ENCODE measurements at regions not wholly inside any gene's neighbourhood (a gene's known extent, or its start where the extent isn't known, plus 50 kb on each side); places are given as distances from the start of the nearest gene placed in this dataset.

DNA sequence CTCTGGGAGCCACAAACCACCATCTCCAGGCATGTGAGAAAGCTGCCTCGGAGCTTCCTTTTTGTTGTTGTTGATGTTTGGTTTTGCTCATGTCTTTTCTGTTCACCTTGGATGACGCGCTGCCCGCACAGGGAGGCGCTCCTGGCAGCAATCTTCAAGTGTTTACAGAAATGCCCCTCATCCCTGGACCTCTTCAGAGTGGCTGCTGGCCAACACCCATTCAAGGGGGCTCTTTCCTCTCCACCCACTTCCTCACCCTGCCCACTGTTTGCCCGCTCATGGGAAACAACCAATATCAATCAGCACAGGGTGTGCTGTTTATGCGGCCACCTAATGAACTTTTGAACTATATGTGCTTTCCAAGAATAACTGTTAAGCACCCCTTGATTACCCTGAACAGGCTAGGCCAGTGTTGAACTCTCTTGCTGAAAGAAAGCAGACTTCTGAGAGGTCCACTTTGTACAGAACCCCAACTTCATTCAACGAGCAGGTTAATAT lies 355.1 kb upstream of the CLNK start:
- no peak for DNase-seq

GRCh38 chr4:11038926-11039325 lies 354.4 kb upstream of the CLNK start:
- no peak for DNase-seq

DNA sequence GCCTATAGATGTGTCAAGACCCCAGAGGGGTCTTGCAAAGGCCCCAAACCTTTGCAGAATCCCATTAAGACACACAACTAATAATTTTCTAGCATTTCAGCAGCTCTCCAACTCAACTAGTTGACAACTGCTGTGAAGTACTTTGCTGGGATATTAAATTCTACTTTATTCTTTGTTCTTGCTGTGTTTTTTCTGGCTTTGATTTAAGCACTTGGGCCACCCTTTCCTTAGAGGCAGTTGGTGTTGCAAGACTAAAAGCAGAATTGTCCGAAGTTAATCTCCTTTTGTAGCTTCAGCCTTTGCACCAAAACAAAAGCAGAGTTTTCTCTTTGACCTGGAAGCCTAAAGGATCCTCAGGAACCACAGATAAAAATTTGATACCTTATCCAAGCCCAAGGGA lies 353.1 kb upstream of the CLNK start:
- DNase-seq: no peak

DNA sequence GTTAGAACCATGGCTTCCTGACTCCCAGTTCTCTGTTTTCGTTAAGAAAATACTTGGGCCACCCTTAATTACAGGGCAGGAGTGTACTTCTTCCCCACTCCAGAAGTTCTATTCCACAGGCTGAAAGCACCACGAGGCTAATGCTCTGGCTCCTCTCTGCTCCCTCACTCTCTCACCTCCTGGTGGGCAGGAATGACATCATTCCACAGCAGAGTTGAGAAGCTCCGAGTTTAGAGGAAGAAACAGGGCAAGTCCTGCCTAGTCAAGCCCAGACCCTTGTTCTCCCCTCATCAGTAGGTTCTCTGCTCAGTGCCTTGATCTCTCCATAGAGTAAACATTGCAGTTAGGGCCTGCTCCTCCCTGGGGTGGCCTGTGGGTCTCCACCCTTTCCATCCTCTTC lies 343.8 kb upstream of the CLNK start:
- DNase-seq: no peak

GRCh38 chr4:11021333-11021732 lies 336.8 kb upstream of the CLNK start:
- no peak for DNase-seq

GRCh38 chr4:11019451-11020240 lies 335.1 kb upstream of the CLNK start:
- DNase-seq: no peak

GRCh38 chr4:11014199-11014598 lies 329.6 kb upstream of the CLNK start:
- DNase-seq: no peak

GRCh38 chr4:11013094-11013664 lies 328.6 kb upstream of the CLNK start:
- no peak for DNase-seq

GRCh38 chr4:11011249-11011648 lies 326.7 kb upstream of the CLNK start:
- no peak for DNase-seq

- no peak for DNase-seq
Measured at GRCh38 chr4:11010624-11011023, 326.1 kb upstream of the CLNK start.

DNA sequence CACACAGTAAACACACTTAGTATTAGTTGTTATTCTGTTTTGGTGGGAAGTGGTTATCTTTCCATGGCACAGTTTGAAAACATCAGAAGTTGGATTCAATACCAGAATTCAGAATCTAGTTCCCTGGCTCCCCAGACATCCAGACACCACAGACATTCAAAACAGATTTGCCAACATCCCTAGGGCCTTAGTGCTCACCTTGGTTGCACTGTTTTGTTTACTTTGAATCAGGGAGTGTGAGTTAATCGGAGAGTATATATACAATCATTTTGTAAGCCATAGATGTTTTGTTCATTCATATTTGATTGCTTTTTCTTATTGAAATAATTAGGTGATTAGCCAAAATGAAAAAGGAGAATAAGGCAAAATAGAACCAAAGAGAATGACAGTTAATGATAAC lies 324.7 kb upstream of the CLNK start:
- DNase-seq: no peak

DNA sequence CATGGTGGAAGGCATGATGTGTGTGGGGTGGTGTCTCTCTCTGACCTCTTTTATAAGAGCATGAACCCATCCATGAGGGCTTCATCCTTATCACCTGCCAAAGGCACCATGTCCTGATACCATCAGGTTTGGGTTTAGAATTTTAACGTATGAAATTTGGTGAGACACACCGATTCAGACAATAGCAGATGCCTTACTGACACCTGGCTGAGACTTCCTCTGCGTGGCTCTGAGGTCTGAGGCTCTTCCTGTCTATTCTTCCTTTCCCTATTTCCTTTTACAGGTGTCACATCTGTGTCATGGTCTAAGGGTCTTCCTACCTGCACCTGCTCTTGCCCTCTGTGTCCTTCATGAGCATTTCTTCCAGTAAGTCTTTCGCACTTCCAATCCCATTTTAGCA lies 320.7 kb upstream of the CLNK start:
- DNase-seq: no peak

DNA sequence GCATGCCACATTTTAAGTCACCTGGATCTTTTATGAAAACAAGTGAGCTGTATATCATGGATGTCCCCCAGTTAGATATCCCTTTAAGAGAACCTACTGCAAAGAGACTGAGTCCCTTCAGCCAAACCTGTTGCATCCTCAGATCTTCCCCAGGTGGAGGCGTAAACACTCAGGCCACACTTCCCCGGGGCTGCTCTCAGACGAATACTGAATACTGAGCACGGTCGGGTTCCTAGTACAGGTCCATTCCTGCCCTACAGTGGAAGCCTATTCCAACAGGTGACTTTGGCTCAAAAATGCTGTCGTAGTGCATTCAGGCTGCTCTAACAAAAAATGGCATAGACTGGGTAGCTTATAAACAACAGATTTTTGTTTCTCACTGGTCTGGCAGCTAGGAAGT lies 320.2 kb upstream of the CLNK start:
- DNase-seq: no peak

DNA sequence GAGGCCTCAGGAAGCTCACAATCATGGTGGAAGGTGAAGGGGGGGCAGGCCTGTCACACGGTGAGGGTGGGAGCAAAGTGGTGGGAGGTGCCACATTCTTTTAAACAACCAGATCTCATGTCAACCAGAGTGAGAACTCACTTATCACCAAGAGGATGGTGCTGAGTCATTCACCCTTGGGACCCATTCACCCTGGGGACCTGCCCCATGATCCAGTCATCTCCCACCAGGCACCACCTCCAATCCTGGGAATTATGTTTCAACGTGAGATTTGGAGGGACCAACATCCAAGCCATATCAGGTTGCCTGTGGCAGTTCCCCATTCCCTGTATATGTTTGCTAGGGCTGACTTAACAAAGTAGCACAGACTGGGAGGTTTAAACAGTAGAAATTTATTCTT lies 318.4 kb upstream of the CLNK start:
- no peak for DNase-seq

GRCh38 chr4:10998846-10999245 lies 314.3 kb upstream of the CLNK start:
- DNase-seq: no peak

DNA sequence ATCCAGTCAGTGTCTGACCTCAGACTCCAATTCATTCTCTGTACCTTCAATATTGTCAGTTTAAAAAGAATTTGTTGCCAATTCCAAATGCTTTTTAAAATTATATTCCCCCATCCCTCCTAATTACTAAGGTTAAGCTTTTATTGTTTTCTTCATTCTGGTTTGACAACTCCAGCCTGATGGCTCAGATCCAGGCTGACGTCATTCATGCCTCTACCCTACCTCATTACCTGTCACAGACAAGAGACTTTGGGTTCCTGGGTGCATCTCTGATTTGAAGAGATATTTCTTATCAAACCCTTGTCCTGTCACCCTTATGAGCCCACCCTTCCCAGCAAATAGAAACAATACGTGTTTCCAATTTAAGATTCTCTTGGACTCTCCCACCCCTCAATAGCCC lies 300.2 kb upstream of the CLNK start:
- DNase-seq: no peak

DNA sequence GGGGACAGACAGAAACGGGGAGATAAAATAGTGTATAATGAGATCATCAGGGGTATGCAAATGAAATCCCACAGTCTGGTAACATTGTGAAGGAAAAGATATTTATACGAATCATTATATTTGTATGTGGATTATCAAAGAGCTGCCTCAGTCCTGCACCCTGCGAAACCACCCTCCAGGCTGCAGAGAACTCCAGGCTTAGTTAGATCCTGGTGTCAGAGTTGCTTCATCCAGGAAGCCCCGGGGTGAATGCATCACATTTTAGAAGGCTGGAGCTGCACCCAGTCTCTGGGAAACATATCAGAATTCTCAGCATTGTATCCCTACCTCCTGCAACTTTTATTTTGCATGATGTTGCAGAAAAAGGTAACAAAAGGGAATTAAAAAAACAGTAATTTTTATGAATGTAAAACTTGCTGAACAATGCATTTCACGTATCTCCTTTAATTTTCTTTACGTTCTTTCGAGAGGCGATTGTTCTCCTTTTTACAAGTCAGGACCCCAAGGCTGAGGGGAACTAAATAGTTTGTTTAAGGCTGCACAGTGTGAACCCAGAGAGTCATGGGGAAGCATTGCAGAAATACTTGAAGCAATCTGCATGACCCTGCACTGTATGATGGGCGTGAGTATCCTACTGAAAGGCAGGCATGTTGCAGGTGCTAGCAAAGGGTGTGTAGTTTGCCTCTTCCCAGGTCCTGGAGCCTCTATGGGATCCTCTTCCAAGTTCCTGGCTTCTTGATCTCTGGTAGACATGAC lies 299.5 kb upstream of the CLNK start:
- no peak for DNase-seq

GRCh38 chr4:10983268-10983667 lies 298.7 kb upstream of the CLNK start:
- no peak for DNase-seq

GRCh38 chr4:10982305-10982704 lies 297.7 kb upstream of the CLNK start:
- DNase-seq: no peak

GRCh38 chr4:10981576-10981975 lies 297.0 kb upstream of the CLNK start:
- no peak for DNase-seq

DNA sequence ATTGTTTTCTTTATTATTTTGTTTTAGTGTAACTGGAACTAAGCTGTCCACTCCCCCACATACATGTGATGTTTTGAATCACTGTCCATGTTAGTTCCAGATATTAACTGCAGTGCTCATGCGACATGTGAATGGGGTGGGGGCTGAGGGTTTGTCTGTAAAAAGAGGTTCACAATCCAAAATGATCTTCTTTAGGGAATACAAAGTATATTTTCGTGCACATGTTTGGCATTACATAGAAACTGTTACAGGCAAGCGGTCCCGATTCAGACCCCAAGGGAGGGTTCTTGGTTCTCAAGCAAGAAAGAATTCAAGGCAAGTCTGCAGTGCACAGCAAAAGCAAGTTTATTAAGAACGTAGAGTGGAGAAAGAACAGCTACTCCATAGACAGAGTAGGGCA lies 296.5 kb upstream of the CLNK start:
- DNase-seq: no peak

GRCh38 chr4:10979032-10979431 lies 294.5 kb upstream of the CLNK start:
- no peak for DNase-seq

DNA sequence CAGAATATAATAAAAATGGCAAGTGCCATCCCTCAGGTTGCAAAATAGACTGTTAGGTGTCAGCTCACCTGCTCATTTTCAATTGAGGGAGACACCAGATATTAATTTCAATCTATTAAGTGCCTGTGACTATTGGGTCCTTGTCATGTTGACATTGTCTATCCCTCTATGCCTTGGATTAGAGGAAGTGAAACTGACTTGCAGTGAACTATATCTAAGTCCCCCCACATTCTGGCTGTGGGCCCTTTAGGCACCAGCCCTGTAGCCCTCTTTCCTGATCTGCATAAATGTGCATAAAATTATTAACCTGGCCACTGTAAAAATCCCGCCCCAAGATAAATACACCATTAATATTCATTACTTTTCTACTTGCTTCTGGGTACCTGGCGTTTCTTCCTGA lies 293.0 kb upstream of the CLNK start:
- no peak for DNase-seq

- no peak for DNase-seq
Measured at GRCh38 chr4:10974371-10974770, 289.8 kb upstream of the CLNK start.

Measured in NCI-H1436 (cell line).